HG03442 (cell line): ENCODE measurements at regions not wholly inside any gene's neighbourhood (a gene's known extent, or its start where the extent isn't known, plus 50 kb on each side); places are given as distances from the start of the nearest gene placed in this dataset.

Experiments
- ATAC-seq: cut with Tn5 transposase; IDR thresholded peaks from one replicate; pipeline ENCODE4 v1.9.1; 2021; ENCODE audit warnings: mild to moderate bottlenecking, moderate library complexity; ENCODE audit not compliant: unreplicated experiment

DNA sequence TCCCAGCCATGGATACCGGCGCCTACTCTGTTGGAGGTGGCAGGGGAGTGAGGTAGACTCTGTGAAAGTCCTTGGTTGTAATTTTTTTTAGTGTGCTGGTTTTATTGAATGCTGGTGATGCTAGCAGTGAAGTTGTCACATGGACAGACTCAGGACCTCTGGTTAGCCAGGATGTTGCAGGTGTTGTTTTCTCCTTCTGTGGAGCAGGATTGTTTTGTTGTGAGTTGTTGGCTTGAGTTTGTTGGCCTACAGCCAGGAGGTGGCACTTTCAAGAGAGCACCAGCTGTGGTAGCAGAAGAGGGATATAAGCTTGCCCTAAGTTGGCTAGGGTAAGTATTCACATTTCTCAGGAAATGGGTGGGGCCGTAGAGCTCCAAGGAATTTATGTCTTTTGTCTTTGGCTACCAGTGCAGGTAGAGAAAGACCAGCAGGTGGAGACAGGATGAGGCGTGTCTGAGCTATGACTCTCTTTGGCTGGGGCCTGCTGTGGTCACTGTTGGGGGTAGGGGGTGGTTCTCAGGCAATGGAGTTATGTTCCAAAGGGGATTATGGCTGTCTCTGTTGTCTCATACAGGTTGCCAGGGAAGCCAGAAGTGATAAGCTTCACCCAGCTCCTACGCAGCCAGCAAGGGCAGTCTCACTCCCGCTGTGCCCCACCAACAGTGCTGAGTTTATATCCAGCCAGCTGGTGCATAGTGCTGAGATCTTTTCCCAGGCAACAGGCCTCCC is 248.7 kb downstream of the TAF11L14 start:
- no peak for ATAC-seq

DNA sequence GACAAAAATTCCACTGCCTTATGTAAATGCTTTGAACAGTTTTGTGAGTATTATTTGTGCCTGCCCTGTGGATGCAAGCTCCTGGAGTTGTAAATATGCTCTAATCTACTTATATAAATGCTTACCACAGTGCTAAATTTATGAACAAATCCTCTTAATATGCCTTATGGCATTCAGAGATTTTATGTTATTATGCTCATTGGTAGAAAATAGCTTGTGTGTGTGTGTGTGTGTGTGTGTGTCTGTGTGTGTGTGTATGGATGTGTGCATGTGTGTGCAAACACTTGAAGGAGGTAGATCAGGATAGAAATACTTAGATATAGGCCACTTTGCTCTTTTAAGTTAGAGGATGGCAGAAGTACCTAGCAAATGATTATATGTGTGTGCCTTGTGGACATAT is 253.9 kb downstream of the TAF11L14 start:
- ATAC-seq, result no peak

DNA sequence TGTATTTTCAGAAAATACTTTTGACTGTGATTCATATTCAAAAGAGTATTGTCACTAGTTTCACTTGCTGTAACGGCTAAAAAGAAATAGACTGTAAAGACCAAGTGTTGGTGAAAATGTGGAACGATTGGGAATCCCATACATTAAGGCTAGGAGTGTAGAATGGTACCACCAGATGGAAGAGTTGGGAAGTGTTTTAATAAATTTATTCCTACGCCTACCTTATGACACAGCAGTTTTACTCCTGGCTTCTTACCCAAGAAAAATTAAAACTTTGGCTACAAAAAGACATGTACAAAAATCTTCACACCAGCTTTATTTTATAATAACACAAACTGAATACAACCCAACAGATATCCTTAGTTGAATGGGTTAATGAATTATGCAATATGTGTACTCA is 256.2 kb downstream of the TAF11L14 start:
- no peak for ATAC-seq

DNA sequence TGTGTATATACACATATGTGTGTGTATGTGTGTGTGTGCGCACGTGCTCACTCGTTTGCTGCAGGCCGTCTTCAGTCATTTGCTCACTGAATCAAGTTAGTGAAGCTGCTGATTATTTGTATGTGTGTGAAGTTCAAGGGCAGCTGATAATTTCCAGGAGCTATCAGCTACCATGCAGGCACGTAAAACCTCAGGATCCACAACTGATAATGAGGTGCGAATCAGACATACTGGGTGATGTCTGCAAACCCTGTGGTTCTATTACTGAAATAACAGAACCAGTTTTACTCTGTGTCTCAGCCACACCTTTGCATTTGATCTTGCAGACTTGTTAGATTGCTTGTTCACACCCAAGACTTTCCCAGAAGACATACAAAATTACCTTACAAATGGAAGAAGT is 257.6 kb downstream of the TAF11L14 start:
- ATAC-seq, result no peak

DNA sequence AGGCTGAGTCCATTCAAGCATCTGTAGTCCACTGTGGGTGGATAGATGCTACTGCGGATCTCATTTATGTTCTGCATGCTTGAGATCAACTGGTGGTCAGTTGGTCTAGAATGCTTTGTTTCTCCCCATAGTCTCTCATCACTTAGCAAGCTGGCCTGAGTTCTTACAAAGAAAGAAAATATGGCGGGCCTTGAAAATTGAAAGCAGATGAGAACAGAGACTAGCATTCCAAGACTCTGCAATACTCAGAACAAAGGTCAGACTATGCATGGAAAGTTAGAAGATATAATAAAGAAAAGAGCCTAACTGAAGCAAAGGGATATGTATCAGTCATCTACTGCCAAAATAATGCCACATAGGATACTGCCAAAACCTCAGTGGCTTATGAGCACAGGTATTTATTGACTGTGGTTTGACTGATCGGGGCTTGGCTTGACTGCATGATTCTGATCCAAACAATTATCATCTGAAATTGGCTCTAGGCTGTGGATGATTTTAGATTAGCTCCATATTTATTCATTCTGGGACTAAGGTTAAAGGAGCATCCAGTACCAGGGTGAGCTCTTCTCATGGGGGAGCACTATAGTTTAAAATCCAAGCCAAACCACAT is 258.9 kb downstream of the TAF11L14 start:
- no peak for ATAC-seq

DNA sequence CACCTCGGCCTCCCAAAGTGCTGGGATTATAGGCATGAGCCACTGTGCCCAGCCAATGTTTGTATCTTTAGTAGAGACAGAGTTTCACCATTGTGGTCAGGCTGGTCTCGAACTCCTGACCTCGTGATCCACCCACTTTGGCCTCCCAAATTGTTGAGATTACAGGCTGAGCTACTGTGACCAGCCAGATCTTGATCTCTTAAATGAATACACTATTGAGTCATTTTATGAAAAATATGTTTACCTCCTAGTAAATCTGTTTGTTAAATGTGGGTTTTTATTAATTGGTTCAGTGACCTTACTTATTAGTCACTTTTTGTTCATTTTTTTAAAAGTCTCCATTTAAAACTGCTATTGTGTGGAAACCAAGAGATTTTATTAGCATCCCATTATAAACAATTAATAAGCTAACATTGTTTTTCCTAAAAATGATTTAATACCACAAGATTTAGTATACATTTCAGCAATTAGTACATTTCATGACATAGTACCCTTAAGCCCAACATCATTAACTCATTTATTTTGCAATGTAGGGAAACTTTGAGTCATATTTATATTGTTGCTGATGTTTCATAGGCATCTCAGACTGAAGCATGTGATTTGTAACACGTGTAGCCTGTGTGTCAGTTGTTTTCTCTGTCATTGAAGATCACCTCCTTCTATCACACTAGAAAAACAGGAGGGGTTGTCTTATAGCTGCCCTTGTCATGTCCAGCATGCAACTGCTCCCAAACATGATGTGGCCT is 261.2 kb downstream of the TAF11L14 start:
- ATAC-seq, result no peak

DNA sequence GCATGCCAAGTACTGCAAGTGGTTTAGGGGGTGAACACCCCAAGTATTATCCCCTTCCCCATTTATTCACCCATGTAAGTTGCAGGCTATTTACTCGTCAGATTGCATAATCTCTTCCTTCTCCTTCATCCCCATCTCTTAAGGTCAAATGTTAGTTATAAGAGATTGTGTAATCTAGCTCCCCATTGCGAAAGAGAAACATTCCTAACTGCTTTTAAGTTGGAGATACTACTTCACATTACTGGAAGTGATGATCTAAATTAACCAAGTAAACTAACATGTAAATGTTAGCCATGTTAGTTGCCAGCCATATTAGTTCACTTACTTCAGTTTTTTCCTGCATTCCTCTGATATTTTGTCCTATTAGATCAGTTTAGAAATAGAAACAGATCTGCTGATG is 262.3 kb downstream of the TAF11L14 start:
- no peak for ATAC-seq

DNA sequence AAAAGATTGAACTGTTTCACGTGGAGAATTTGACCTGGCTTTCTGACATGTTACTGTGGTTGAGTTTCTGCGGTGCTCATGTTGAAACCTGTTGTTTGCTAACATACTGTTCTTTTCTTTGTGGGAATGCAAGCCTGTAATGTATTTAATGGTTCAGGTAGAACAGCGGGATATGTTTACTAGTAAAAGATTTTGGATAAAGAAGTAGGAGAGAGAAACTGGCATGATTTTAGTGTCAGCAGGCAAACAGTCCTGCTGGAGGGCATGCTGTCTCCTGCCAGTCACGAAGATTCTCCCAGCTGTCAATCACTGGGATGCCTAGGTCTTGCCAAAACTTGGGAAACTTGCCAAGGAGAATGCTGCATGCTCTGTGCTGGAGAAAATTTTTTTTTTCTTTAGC is 263.5 kb downstream of the TAF11L14 start:
- ATAC-seq, result no peak

DNA sequence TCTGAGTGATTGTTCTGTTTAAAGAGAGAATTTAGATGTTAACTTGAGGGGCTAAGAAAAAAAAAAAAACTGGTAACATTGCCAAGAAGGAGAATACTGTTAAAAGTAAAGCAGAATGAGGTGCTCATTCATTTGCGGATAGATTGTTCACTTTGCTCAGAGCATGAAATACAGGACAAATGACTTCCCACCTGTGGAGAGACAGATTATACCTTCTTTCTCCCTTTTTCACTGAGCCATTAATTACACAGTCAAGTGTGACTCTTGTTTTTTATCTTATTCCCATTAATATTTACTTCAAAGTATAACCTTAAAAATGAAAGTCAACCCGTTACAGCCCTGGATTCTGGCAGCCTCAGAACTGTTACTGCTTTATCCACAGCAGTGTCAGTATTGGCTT is 264.5 kb downstream of the TAF11L14 start:
- no peak for ATAC-seq

DNA sequence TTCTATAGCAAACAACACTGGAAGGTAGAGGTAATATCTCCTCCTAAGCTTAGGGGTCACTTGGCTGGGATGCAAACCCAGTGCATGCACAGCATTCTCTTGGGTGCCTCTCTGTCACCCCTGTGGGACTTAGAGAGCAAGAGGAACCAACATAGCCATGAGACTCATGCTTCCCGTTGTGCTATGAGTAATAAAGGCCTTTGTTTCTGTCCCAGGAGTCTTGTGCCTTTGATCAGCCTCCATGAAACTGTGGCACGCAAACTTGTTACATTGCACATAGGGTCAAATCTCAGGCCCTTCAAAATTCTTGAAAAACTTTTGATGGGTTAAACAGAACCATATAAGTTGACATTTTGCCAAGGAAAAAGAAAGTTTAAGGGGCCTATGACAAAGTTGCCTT is 272.8 kb downstream of the TAF11L14 start:
- ATAC-seq, result peak; percentile 88

DNA sequence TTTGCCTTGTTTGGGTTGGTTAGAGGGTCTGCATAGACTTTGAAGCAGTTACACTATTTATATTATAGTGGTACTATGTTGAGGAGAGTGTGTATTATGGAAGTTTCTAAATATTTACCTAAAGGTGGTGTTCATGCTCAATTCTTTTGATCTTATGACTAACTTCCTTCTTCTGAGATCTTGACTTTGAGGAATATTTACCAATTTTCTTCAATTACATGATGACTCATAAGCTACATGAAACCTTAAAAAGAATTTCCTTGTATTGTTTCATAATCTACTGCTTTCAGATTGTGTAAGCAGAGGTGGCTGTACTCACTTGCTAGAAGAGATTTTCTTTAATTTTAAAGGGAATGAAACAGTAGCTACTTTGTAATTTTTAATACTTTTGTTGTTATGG is 276.1 kb downstream of the TAF11L14 start:
- ATAC-seq, result peak; percentile 47

DNA sequence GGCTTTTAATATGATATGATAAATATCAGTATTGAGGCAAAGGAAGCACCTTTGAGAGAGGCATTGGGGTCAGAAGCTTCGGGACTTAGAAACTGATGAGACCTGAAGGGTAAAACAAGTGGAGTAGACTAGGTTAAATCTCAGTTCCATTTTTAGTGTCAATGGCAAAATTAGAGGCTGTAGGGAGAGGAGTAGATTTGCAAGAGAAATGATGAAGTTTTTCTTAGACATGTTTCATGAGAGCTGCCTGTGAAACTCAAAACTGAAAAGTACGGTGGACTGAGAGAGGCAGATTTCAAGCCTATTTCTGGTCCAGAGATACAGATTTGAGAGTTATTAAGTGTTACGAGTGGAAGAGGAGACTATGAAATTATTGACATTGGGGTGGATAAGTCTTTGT is 278.5 kb downstream of the TAF11L14 start:
- ATAC-seq, result peak; percentile 48

DNA sequence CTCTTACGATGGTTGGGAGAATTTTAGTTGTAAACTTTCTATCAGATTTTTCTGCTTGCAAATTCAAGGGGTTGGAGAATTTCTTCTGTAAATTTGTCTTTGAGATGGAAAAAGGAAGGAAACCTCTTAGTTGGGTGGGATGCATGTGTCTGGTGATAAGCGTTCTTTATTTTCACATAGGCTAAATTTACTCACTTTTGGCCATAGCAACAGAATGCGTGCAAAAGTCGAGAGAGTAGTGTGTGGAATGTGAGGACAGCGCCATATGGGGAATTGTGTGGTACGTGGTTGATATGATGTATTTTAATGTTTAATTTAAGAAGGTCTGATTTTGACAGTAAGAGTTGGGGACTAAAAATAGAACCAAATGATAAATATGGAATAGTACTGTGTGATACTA is 282.2 kb downstream of the TAF11L14 start:
- no peak for ATAC-seq

DNA sequence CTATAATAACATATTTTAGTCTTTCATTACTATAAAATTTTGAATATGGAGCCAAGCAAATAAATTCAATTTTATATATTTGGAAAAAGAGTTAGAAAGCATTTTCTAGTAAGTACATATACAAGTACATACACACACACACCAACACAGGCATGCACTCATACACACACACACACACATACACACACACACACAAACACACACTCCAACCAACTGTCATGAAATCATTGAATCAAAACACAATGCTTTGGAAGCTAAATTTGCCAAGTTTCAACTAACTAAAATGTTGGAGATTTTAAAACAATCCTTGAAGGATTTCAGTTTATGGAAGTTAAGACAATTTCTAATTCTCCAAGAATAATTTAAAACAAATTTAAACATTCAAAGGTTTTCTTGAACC is 283.2 kb downstream of the TAF11L14 start:
- no peak for ATAC-seq

DNA sequence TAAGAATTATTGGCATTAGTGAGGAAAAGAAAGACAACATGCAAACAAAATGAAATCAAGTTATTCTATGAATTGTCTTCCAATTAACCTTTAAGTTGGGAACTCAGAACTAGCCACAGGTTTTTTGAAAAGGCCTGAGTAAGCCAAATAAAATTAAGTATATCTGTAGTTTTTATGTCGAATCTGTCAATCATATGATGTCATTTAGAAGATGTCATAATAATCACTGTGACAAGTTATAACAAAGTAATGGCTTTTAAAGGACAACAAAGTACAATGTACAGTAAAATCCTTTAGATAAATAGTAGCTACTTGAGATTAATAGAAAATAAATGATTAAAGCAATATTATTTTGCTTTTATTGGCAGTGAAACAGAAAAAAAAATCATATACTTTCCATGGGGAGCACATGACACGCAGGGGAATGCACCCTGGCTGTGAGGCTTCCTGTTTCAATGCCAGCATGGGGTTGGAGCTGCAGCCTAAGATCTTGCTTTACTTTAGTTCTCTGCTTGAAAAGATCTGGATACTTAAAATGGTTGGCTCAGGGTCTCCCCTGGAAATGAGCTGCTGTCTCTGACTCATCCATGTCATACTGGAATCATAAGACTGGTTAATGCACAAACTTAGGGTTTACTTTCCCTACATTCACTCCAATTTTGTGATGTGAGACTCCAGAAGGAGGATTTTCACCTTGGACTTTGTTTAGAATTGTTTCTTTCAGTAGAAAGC is 284.3 kb downstream of the TAF11L14 start:
- no peak for ATAC-seq

DNA sequence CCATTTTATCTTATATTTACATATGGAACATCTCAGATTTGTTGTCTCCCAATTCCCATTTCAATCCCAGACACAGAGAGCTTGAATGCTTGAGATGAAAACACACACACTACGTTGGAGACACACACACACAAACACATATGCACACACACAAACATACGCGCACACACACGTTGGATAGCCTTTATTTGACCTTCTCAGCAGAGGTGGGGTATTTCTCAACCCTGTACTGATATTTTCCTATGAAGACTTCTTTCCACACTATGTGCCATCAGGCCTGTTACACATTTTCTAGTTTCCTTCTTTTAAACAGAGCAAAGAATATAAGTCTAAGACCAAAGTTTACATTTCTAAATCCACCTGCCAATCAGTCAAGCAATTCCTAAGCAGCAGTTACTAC is 291.0 kb downstream of the TAF11L14 start:
- ATAC-seq, result no peak

DNA sequence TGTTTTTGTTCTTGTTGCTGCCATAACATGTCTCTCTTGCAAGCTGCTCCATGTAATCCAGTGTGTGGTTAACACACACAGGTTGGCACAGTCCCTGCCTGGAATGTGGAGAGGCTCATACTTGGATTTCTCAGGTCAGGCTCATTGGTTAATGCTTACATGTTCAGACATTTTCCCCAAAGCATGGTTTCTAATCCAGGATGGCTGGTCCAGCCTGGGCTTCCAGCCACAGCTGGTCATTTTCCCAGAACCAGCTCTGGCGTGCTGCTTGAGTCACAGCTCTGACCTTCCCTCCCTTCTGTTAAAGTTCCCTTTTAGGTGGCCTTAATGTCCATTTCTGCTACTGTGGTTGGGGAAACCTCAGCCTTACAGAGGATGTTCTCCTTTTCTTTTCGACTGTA is 294.3 kb downstream of the TAF11L14 start:
- no peak for ATAC-seq

DNA sequence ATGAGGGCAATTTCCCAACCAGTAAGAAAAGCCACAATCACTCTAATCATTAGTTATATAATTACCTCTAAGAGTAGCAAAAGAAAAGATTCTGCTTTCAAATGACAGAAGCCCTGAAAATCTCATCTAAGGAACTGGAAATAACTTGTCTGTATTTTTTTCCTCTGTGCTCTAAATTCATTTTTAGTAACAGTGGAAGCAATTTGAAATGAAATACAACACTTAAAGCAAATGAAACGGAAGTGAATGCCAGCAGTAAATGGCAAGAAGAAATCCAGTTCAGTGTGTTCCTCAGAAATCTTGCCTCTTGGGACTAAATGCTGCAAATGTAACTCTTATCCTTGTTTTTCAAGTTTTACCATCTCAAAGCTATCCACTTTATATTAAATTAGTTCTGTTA is 294.9 kb downstream of the TAF11L14 start:
- ATAC-seq, result no peak

DNA sequence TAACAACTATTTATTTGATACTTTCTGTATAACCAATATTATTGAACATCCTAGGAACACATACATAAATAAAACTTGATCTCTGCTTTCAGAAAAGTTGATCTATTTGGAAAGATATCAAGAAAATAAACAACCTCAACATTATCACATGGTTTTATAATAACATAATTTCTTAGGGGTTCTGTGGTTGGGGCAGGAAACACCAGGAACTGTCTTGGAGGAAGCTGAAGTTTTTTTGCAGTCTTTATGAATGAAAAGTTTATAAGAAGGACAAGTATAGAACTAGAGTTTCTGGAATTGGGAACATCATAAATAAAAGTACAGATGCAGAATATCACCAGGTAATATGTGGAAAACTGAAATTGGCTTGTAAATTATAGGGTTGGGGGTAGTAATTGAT is 296.1 kb downstream of the TAF11L14 start:
- no peak for ATAC-seq

DNA sequence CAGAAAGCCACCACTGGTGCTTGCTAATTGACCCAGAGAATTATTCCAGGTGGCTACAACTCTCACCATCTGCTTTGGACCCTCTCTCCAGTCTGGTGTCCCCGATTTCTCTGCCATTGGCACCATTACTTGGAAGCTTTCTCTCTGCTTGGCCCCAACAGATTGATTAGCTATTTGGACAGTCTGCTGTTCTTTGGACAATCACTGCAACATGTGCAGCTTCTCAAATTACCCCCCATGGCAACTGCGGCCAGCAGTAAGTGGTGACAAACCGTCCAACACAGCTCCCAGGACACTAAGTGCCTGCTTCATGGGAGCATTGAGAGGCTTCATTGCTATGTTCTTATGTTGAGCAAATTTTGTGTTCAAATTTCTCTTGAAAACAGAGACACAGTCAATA is 309.8 kb downstream of the TAF11L14 start:
- ATAC-seq, result no peak

DNA sequence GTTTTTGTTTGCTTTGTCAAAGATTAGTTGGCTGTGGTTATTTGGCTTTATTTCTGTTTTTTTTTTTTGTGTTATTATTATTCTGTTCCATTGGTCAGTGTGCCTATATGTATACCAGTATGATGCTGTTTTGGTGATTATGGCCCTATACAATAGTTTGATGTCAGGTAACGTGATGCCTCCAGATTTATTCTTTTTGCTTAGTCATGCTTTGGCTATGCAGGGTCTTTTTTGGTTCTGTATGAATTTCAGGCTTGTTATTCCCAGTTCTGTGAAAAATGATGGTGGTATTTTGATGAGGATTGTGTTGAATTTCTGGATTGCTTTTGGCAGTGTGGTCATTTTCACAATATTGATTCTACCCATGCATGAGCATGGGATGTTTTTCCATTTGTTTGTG is 312.8 kb downstream of the TAF11L14 start:
- ATAC-seq, result no peak
